ENCODE measurements at regions not wholly inside any gene's neighbourhood (a gene's known extent, or its start where the extent isn't known, plus 50 kb on each side); places are given as distances from the start of the nearest gene placed in this dataset.

DNA sequence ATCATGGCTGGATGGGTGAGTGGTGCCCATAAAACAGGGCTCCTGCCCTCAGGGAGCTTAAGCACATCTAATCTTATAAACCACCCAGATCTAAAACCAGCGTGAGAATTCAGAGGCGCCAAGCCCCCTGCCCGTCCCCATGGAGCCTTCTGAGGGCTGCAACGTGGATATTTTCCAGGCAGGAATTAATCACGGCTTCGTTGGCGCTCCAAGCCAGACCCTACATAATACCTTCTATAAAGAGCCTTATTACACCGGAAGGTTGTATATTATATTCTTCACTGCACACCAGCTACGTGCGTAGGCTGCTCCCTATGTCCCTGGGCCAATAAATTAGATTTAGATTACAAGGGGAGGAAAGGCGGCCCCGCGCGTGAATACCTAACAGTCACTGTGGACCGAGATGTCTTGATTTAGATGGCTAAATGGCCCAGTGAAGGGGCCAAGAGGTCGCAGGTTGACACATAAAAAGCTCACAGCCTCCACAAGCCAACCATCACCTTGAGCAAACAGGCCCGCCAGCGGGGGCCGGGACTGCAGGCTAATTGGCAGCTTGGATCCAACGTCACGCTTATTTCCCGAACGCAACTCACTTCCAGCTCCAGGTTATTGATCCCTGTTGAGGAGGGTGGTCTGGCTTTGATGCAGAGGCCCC, 64.7 kb upstream of the APCDD1L start:
- Mint-ChIP-seq H3K4me3 (no peak overlapping the region), H3K36me3 (peaks cover 0 to 11% (median 0%) of the 10 kb centered on the region in 5 donors), H3K9me3 (peaks cover 0 to 26% (median 9%) of the 10 kb centered on the region in 11 donors), H3K27me3 (peaks cover 0 to 36% (median 12%) of the 10 kb centered on the region in 5 donors), H3K27ac (no peak overlapping the region), H3K4me1 (peaks cover 0 to under 1% (median 0%) of the 10 kb centered on the region in 7 donors)
- no peaks in the 10 kb centered on the region for H3K4me1 ChIP-seq (ENCODE audit: control insufficient read depth in 2 of 2, insufficient read depth in 2 of 2, low read length in 2 of 2)
- H3K27ac ChIP-seq (ENCODE audit: low read depth, low read length), result no peak overlapping the region
- no peaks in the 10 kb centered on the region for H3K36me3 ChIP-seq (ENCODE audit: control insufficient read depth in 2 of 3, insufficient read depth in 3 of 3, low read length in 3 of 3)
- POLR2A ChIA-PET, result no interaction called here
- no peak overlapping the region for H3K4me3 ChIP-seq (ENCODE audit: low read length)
- no peaks in the 10 kb centered on the region for H3K27me3 ChIP-seq (ENCODE audit: control insufficient read depth in 2 of 2, insufficient read depth in 2 of 2, low read length in 2 of 2)
- ATAC-seq (no peak), DNase-seq (no peak)
- intact Hi-C loops (cut with micrococcal nuclease), result no loop called here
- H3K9me3 ChIP-seq (ENCODE audit: control insufficient read depth in 2 of 3, low read length in 3 of 3), result peaks cover 0 to 4% (median 0%) of the 10 kb centered on the region in 3 experiments
- CTCF ChIA-PET, result no interaction called here

DNA sequence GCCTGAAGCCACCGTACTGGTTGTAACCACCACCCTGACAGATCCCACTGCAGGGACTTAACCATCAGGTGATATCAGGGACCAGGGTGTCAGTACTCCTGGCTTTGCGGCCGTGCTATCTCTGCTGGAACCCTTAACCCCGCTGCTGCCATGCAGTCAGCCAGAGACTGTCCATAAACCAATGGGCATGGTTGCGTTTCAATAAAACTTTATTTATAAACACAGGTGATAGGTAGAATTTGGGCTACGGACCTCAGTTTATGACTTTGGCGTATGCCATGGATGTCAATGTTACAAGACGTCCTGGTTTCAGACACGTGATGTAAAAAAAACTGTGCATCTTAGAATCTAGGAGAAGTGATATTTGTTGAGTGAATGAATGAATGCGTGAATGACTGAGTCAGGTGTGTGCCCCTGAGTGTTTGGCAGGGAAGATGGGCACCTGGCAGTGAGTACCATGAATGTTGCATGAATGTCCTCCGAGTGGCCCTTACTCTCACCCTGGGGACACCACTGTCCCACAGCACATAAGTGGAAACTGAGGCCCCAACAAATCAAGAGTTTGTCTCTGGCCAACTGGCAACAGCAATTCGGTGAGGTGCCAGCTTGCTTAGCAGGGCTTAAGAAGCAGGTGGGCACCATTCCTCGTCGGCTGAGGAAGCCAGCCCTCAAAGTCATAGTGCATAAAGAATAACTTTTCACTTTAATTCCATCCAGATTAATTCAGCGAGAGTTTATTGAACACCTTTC, 64.0 kb upstream of the APCDD1L start:
- Mint-ChIP-seq H3K9me3 (peaks cover 0 to 26% (median 9%) of the 10 kb centered on the region in 11 donors), H3K27ac (no peak overlapping the region), H3K36me3 (peaks cover 0 to 11% (median 0%) of the 10 kb centered on the region in 5 donors), H3K4me1 (peaks cover 0 to 7% (median 0%) of the 10 kb centered on the region in 7 donors), H3K4me3 (no peak overlapping the region), H3K27me3 (peaks cover 0 to 38% (median 9%) of the 10 kb centered on the region in 5 donors)
- no peak for ATAC-seq
- Histone ChIP-seq H3K9me3 (ENCODE audit: control insufficient read depth in 2 of 3, low read length in 3 of 3) (peaks cover 0 to 4% (median 0%) of the 10 kb centered on the region in 3 experiments), H3K4me1 (ENCODE audit: control insufficient read depth in 2 of 2, insufficient read depth in 2 of 2, low read length in 2 of 2) (no peaks in the 10 kb centered on the region), H3K4me3 (ENCODE audit: low read length) (no peak overlapping the region), H3K27ac (ENCODE audit: low read depth, low read length) (no peak overlapping the region), H3K27me3 (ENCODE audit: control insufficient read depth in 2 of 2, insufficient read depth in 2 of 2, low read length in 2 of 2) (no peaks in the 10 kb centered on the region), H3K36me3 (ENCODE audit: control insufficient read depth in 2 of 3, insufficient read depth in 3 of 3, low read length in 3 of 3) (no peaks in the 10 kb centered on the region)
- no peak for DNase-seq
- ChIA-PET CTCF (no interaction called here), POLR2A (no interaction called here)
- intact Hi-C loops (cut with micrococcal nuclease), result no loop called here

DNA sequence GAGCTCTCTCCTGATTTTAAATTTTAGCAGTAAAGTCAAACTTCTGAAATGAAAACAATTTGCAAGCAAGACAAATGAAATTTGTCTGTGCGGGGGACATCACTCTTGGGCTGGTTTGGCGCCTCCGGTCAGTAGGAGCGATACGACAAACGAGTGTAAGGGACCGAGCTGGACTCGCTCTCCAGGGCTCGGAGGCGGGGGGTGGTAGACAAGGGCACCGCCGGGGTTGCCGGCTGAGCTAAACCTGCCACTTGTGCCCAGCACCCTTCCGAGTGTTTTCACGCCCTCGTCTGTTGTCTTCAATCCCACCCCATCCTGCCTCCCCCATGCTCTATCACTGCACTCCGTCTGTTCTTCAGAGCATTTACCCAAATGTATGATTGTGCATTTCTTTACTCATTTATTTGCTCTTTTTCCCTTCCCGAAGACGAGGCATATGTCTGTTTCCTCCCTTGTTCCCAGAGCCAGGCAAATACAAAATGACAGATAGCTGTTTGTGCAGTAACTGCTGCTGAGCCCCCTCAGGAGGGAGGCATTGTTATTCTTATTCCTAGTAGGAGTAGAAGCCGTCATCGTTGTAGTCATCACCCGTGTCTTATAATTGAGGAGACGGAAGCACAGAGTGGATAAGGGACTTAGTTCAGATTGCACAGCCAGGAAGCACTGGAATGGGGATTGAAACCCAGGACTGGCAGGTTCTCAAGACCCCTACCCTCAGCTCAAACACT, 62.8 kb upstream of the APCDD1L start:
- ChIA-PET CTCF (no interaction called here), POLR2A (no interaction called here)
- intact Hi-C loops (cut with micrococcal nuclease), result no loop called here

DNA sequence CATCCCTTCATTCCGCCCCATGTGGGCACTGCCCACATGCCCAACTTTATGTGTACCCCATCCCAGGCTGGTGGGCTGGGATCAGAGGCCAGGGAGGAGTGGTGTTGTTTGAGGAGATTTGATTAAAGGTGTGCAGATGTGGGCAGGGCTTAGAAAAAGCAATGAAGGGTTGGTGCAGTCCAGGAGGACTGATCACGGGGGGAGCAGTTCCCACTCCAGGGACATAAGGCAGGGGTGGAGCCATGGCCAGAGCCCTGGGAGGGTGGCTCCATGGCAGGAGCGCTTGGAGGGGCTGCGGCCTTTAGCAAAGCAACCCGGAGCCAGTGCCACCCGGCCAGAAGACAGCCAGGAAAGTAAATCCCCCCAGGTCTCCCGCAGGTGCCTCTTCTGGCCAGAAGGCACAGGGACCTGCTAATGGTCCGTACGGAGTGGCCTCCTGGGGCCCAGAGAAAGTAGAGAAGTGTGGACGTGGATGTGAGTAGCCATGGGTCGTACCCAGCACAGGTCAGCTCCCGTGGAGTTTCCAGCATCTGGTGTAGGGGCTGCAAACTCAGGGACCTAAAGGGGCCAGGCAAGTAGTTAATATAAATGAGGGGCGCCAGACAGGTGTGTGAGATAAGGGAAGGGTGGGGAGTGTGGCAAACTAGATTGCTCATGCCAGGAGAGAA, 62.1 kb upstream of the APCDD1L start:
- H3K36me3 Mint-ChIP-seq, result peaks cover 0 to 6% (median 0%) of the 10 kb centered on the region in 5 donors
- intact Hi-C loops (cut with micrococcal nuclease), result no loop called here
- H3K27me3 Mint-ChIP-seq, result peaks cover 0 to 38% (median 11%) of the 10 kb centered on the region in 5 donors
- peaks cover 0 to 7% (median 0%) of the 10 kb centered on the region in 7 donors for H3K4me1 Mint-ChIP-seq
- no peak for DNase-seq
- no peak for ATAC-seq
- ChIA-PET CTCF (no interaction called here), POLR2A (no interaction called here)
- Histone ChIP-seq H3K4me3 (ENCODE audit: low read length) (no peak overlapping the region), H3K9me3 (ENCODE audit: control insufficient read depth in 2 of 3, low read length in 3 of 3) (peaks cover 0 to 1% (median 0%) of the 10 kb centered on the region in 3 experiments), H3K36me3 (ENCODE audit: control insufficient read depth in 2 of 3, insufficient read depth in 3 of 3, low read length in 3 of 3) (no peaks in the 10 kb centered on the region), H3K27ac (ENCODE audit: low read depth, low read length) (no peak overlapping the region), H3K4me1 (ENCODE audit: control insufficient read depth in 2 of 2, insufficient read depth in 2 of 2, low read length in 2 of 2) (no peaks in the 10 kb centered on the region), H3K27me3 (ENCODE audit: control insufficient read depth in 2 of 2, insufficient read depth in 2 of 2, low read length in 2 of 2) (no peaks in the 10 kb centered on the region)
- H3K4me3 Mint-ChIP-seq, result no peak overlapping the region
- peaks cover 0 to 14% (median 5%) of the 10 kb centered on the region in 11 donors for H3K9me3 Mint-ChIP-seq
- no peak overlapping the region for H3K27ac Mint-ChIP-seq

More for the DNA sequence above, 62.8 kb upstream of the APCDD1L start:
- H3K27ac Mint-ChIP-seq, result no peak overlapping the region
- no peak for ATAC-seq
- no peak overlapping the region for H3K4me3 ChIP-seq (ENCODE audit: low read length)
- peaks cover 0 to 38% (median 9%) of the 10 kb centered on the region in 5 donors for H3K27me3 Mint-ChIP-seq
- H3K9me3 Mint-ChIP-seq, result peaks cover 0 to 22% (median 9%) of the 10 kb centered on the region in 11 donors
- no peak for DNase-seq
- H3K27ac ChIP-seq (ENCODE audit: low read depth, low read length), result no peak overlapping the region
- peaks cover 0 to 4% (median 0%) of the 10 kb centered on the region in 3 experiments for H3K9me3 ChIP-seq (ENCODE audit: control insufficient read depth in 2 of 3, low read length in 3 of 3)
- H3K4me1 Mint-ChIP-seq, result peaks cover 0 to 7% (median 0%) of the 10 kb centered on the region in 7 donors
- H3K27me3 ChIP-seq (ENCODE audit: control insufficient read depth in 2 of 2, insufficient read depth in 2 of 2, low read length in 2 of 2), result no peaks in the 10 kb centered on the region
- H3K4me3 Mint-ChIP-seq, result no peak overlapping the region
- H3K4me1 ChIP-seq (ENCODE audit: control insufficient read depth in 2 of 2, insufficient read depth in 2 of 2, low read length in 2 of 2), result no peaks in the 10 kb centered on the region
- H3K36me3 ChIP-seq (ENCODE audit: control insufficient read depth in 2 of 3, insufficient read depth in 3 of 3, low read length in 3 of 3), result no peaks in the 10 kb centered on the region
- peaks cover 0 to 11% (median 0%) of the 10 kb centered on the region in 5 donors for H3K36me3 Mint-ChIP-seq

GRCh38 chr20:58576603-58576970, 61.4 kb upstream of the APCDD1L start:
- Histone ChIP-seq H3K4me3 (ENCODE audit: low read length) (no peak overlapping the region), H3K4me1 (ENCODE audit: control insufficient read depth in 2 of 2, insufficient read depth in 2 of 2, low read length in 2 of 2) (no peaks in the 10 kb centered on the region), H3K36me3 (ENCODE audit: control insufficient read depth in 2 of 3, insufficient read depth in 3 of 3, low read length in 3 of 3) (no peaks in the 10 kb centered on the region), H3K27me3 (ENCODE audit: control insufficient read depth in 2 of 2, insufficient read depth in 2 of 2, low read length in 2 of 2) (no peaks in the 10 kb centered on the region), H3K9me3 (ENCODE audit: control insufficient read depth in 2 of 3, low read length in 3 of 3) (no peaks in the 10 kb centered on the region), H3K27ac (ENCODE audit: low read depth, low read length) (no peak overlapping the region)
- DNase-seq (no peak), ATAC-seq (no peak)
- H3K27me3 Mint-ChIP-seq, result peaks cover 0 to 34% (median 14%) of the 10 kb centered on the region in 5 donors
- H3K4me3 Mint-ChIP-seq, result no peak overlapping the region
- H3K4me1 Mint-ChIP-seq, result peaks cover 0 to 7% (median 0%) of the 10 kb centered on the region in 7 donors
- ChIA-PET POLR2A (no interaction called here), CTCF (no interaction called here)
- intact Hi-C loops (cut with micrococcal nuclease), result no loop called here
- H3K9me3 Mint-ChIP-seq, result peaks cover 0 to 7% (median under 1%) of the 10 kb centered on the region in 11 donors
- peaks cover 0 to 4% (median 0%) of the 10 kb centered on the region in 5 donors for H3K36me3 Mint-ChIP-seq
- peak overlapping the region in 1 of 9 donors; percentile 56 for H3K27ac Mint-ChIP-seq

- H3K4me3 Mint-ChIP-seq, result no peak overlapping the region
- intact Hi-C loops (cut with micrococcal nuclease), result no loop called here
- no peaks in the 10 kb centered on the region for H3K4me1 ChIP-seq (ENCODE audit: control insufficient read depth in 2 of 2, insufficient read depth in 2 of 2, low read length in 2 of 2)
- H3K36me3 ChIP-seq (ENCODE audit: control insufficient read depth in 2 of 3, insufficient read depth in 3 of 3, low read length in 3 of 3), result no peaks in the 10 kb centered on the region
- POLR2A ChIA-PET, result no interaction called here
- H3K4me3 ChIP-seq (ENCODE audit: low read length), result no peak overlapping the region
- ATAC-seq (no peak), DNase-seq (no peak)
- H3K27ac ChIP-seq (ENCODE audit: low read depth, low read length), result no peak overlapping the region
- peaks cover 0 to 28% (median 17%) of the 10 kb centered on the region in 5 donors for H3K27me3 Mint-ChIP-seq
- no peak overlapping the region for H3K27ac Mint-ChIP-seq
- no peaks in the 10 kb centered on the region for H3K9me3 ChIP-seq (ENCODE audit: control insufficient read depth in 2 of 3, low read length in 3 of 3)
- peaks cover 0 to 3% (median 0%) of the 10 kb centered on the region in 11 donors for H3K9me3 Mint-ChIP-seq
- peaks cover 0 to 7% (median 0%) of the 10 kb centered on the region in 7 donors for H3K4me1 Mint-ChIP-seq
- no peaks in the 10 kb centered on the region for H3K27me3 ChIP-seq (ENCODE audit: control insufficient read depth in 2 of 2, insufficient read depth in 2 of 2, low read length in 2 of 2)
- no peaks in the 10 kb centered on the region for H3K36me3 Mint-ChIP-seq
- CTCF ChIA-PET, result interaction anchor here (0.6 kb wide), 1 partner anchor 125 kb away, joined by 3 read pairs; no protein-coding TSS in a partner anchor
These were observed 60.8 kb upstream of the APCDD1L start for GRCh38 chr20:58575776-58576602.
